GM20000 (cell line): ENCODE measurements at regions not wholly inside any gene's neighbourhood (a gene's known extent, or its start where the extent isn't known, plus 50 kb on each side); places are given as distances from the start of the nearest gene placed in this dataset.

Experiments
- DNase-seq: peaks from one replicate; pipeline ENCODE4 v3.0.0; 2012; ENCODE audit warnings: low spot score
- CTCF ChIP-seq: IDR thresholded peaks from 2 replicates; pipeline ENCODE4 v1.5.1; 2012; ENCODE audit warnings: mild to moderate bottlenecking, control low read depth; ENCODE audit errors: extremely low read depth, missing control alignments

GRCh38 chr16:73179705-73180331, 131.9 kb upstream of the ZFHX3 start:
- TF ChIP-seq CTCF = no peak

GRCh38 chr16:73177729-73178295, 129.9 kb upstream of the ZFHX3 start:
- DNase-seq = no peak
- TF ChIP-seq CTCF = no peak

More at GRCh38 chr16:73179705-73180331, 131.9 kb upstream of the ZFHX3 start:
- DNase-seq = no peak

- DNase-seq = no peak
- TF ChIP-seq CTCF = no peak
Observed at GRCh38 chr16:73176577-73177013, 128.7 kb upstream of the ZFHX3 start.

- no peak for TF ChIP-seq CTCF
Observed at GRCh38 chr16:73172973-73173709, 125.2 kb upstream of the ZFHX3 start.

GRCh38 chr16:73172241-73172972, 124.5 kb upstream of the ZFHX3 start:
- DNase-seq = no peak
- TF ChIP-seq CTCF = no peak

More at GRCh38 chr16:73172973-73173709, 125.2 kb upstream of the ZFHX3 start:
- no peak for DNase-seq

GRCh38 chr16:73171901-73172240, 123.9 kb upstream of the ZFHX3 start:
- TF ChIP-seq CTCF = no peak
- DNase-seq = no peak

GRCh38 chr16:73171380-73171779, 123.5 kb upstream of the ZFHX3 start:
- DNase-seq = no peak
- no peak for TF ChIP-seq CTCF
